ENCODE measurements at regions not wholly inside any gene's neighbourhood (a gene's known extent, or its start where the extent isn't known, plus 50 kb on each side); places are given as distances from the start of the nearest gene placed in this dataset.
"Not testable (repeated sequence)": the region's sequence is repeated elsewhere in the genome, so short reads cannot be mapped to it uniquely, and the experiment has no call there.

- no peak for DNase-seq (ENCODE audit: low spot score)
Measured at GRCh38 chr3:72615776-72616175, 232.5 kb downstream of the SHQ1 start.

GRCh38 chr3:72615182-72615581 is 233.1 kb downstream of the SHQ1 start:
- CTCF ChIA-PET, result no interaction called here

More at GRCh38 chr3:72615776-72616175, 232.5 kb downstream of the SHQ1 start:
- TF ChIP-seq CTCF (conservative IDR thresholded peaks at IDR 0.05; ENCODE audit: low read depth), result no peak
- ChIA-PET POLR2A (ENCODE audit: low non-redundant PET) (no interaction called here), CTCF (interaction anchor here (0.5 kb wide), 1 partner anchor 123 kb away, joined by 4 read pairs; no protein-coding TSS in a partner anchor)
- no peak overlapping the region for H3K27ac ChIP-seq

GRCh38 chr3:72614394-72615074 is 233.7 kb downstream of the SHQ1 start:
- H3K27ac ChIP-seq, result no peak overlapping the region
- no peak for DNase-seq (ENCODE audit: low spot score)
- ChIA-PET POLR2A (ENCODE audit: low non-redundant PET) (no interaction called here), CTCF (no interaction called here)
- no peak for TF ChIP-seq CTCF (conservative IDR thresholded peaks at IDR 0.05; ENCODE audit: low read depth)

More at GRCh38 chr3:72615182-72615581, 233.1 kb downstream of the SHQ1 start:
- DNase-seq (ENCODE audit: low spot score), result no peak
- H3K27ac ChIP-seq, result no peak overlapping the region
- TF ChIP-seq CTCF (conservative IDR thresholded peaks at IDR 0.05; ENCODE audit: low read depth), result no peak
- POLR2A ChIA-PET (ENCODE audit: low non-redundant PET), result no interaction called here

GRCh38 chr3:72613871-72614270 is 234.4 kb downstream of the SHQ1 start:
- no peak overlapping the region for H3K27ac ChIP-seq
- TF ChIP-seq CTCF (conservative IDR thresholded peaks at IDR 0.05; ENCODE audit: low read depth), result no peak
- DNase-seq (ENCODE audit: low spot score), result no peak
- CTCF ChIA-PET, result no interaction called here
- POLR2A ChIA-PET (ENCODE audit: low non-redundant PET), result no interaction called here

GRCh38 chr3:72609114-72609513 is 239.1 kb downstream of the SHQ1 start:
- CTCF ChIA-PET; POLR2A ChIA-PET (ENCODE audit: low non-redundant PET); DNase-seq (ENCODE audit: low spot score); H3K27ac ChIP-seq: not testable (repeated sequence)

GRCh38 chr3:72606005-72606800 is 242.0 kb downstream of the SHQ1 start:
- ChIA-PET CTCF (no interaction called here), POLR2A (ENCODE audit: low non-redundant PET) (no interaction called here)
- H3K27ac ChIP-seq, result no peak overlapping the region
- no peak for TF ChIP-seq CTCF (conservative IDR thresholded peaks at IDR 0.05; ENCODE audit: low read depth)
- DNase-seq (ENCODE audit: low spot score), result no peak

- no peak for DNase-seq (ENCODE audit: low spot score)
- POLR2A ChIA-PET (ENCODE audit: low non-redundant PET), result no interaction called here
- no peak for TF ChIP-seq CTCF (conservative IDR thresholded peaks at IDR 0.05; ENCODE audit: low read depth)
- CTCF ChIA-PET, result interaction anchor here (0.7 to 0.9 kb wide), 3 partner anchors 12 to 680 kb away, joined by 3 to 5 read pairs (median 4); no protein-coding TSS in a partner anchor
- H3K27ac ChIP-seq, result no peak overlapping the region
Measured at GRCh38 chr3:72604328-72604727, 243.9 kb downstream of the SHQ1 start.
